Omental fat pad (tissue), 3 donors: ENCODE measurements at regions not wholly inside any gene's neighbourhood (a gene's known extent, or its start where the extent isn't known, plus 50 kb on each side); places are given as distances from the start of the nearest gene placed in this dataset.

Source experiments
- ATAC-seq: fragments of 150-250 bp; one replicate; pipeline ENCODE4 v1.9.1; 2016; ENCODE audit warnings: mild to moderate bottlenecking, moderate library complexity; ENCODE audit not compliant: low FRiP score
- DNase-seq: peaks from one replicate; pipeline ENCODE4 v3.0.0-alpha.2; 2019; ENCODE audit warnings: low spot score
- CTCF ChIP-seq, 3 donors: fragments of 450-650 bp; IDR thresholded peaks; one replicate each; pipeline ENCODE4 v1.5.1; 2016 to 2017; ENCODE audit warnings: antibody characterized with exemption in 3 of 3, mild to moderate bottlenecking in 3 of 3, moderate library complexity in 2 of 3

- TF ChIP-seq CTCF (IDR thresholded peaks at IDR 0.05): no peak
- DNase-seq (no peak), ATAC-seq (no peak)
Observed at GRCh38 chr18:65288908-65289307, 461.9 kb upstream of the CDH7 start.

- ATAC-seq (no peak), DNase-seq (no peak)
- TF ChIP-seq CTCF (IDR thresholded peaks at IDR 0.05): no peak
Observed at GRCh38 chr18:65287652-65288051, 463.2 kb upstream of the CDH7 start.

- no peak for ATAC-seq
- no peak for TF ChIP-seq CTCF (IDR thresholded peaks at IDR 0.05)
Observed at GRCh38 chr18:65282096-65282495, 468.7 kb upstream of the CDH7 start.

GRCh38 chr18:65279668-65280305, 471.0 kb upstream of the CDH7 start:
- ATAC-seq: no peak
- TF ChIP-seq CTCF (IDR thresholded peaks at IDR 0.05): no peak

More at GRCh38 chr18:65282096-65282495, 468.7 kb upstream of the CDH7 start:
- DNase-seq: no peak

GRCh38 chr18:65278939-65279667, 471.7 kb upstream of the CDH7 start:
- ATAC-seq (no peak), DNase-seq (no peak)
- TF ChIP-seq CTCF (IDR thresholded peaks at IDR 0.05): no peak

More at GRCh38 chr18:65279668-65280305, 471.0 kb upstream of the CDH7 start:
- DNase-seq: no peak

- ATAC-seq (no peak), DNase-seq (no peak)
- no peak for TF ChIP-seq CTCF (IDR thresholded peaks at IDR 0.05)
Observed at GRCh38 chr18:65269375-65269774, 481.4 kb upstream of the CDH7 start.

GRCh38 chr18:65265761-65266160, 485.1 kb upstream of the CDH7 start:
- DNase-seq (no peak), ATAC-seq (no peak)
- no peak for TF ChIP-seq CTCF (IDR thresholded peaks at IDR 0.05)
